ENCODE measurements at regions not wholly inside any gene's neighbourhood (a gene's known extent, or its start where the extent isn't known, plus 50 kb on each side); places are given as distances from the start of the nearest gene placed in this dataset.

- TF ChIP-seq ZNF337 (CRISPR knock-in tag; IDR thresholded peaks at IDR 0.05; ENCODE audit: borderline replicate concordance, low read depth), result no peak
Observed at GRCh38 chr11:81496601-81497000, 1237.1 kb downstream of the FAM181B start (continued).

GRCh38 chr11:81495699-81496292 lies 1237.9 kb downstream of the FAM181B start:
- no peaks in the 10 kb centered on the region for H3K4me1 ChIP-seq (ENCODE audit: insufficient read depth, low read length)
- WGBS (ENCODE audit: low lambda C conversion rate), result 0% methylated on average over 4 of the region's 4 CpGs
- H3K9me3 ChIP-seq (ENCODE audit: low read length), result no peaks in the 10 kb centered on the region
- FAIRE-seq (no peak), ATAC-seq (no peak), DNase-seq (ENCODE audit: low spot score) (no peak)
- no TSS peak for BruUV-seq (replicated peaks)
- ChIA-PET POLR2A (no interaction called here), CTCF (ENCODE audit: low intra/inter-chr PET ratio, low total read pairs) (no interaction called here)
- intact Hi-C loops (cut with micrococcal nuclease; ENCODE audit: unreplicated experiment), result loop anchor here (2.0 kb wide), 1 partner anchor 1787 kb away; no protein-coding TSS in a partner anchor
- no peaks in the 10 kb centered on the region for H4K20me1 ChIP-seq (ENCODE audit: insufficient read depth, low read length)
- H3K4me2 ChIP-seq (ENCODE audit: low read depth, low read length), result no peak overlapping the region
- H3K4me3 ChIP-seq (replicated peaks in 1 of 3; ENCODE audit: insufficient read depth in 1 of 3, low read depth in 2 of 3, low read length in 3 of 3), result no peak overlapping the region
- no peak overlapping the region for H2AFZ ChIP-seq (ENCODE audit: low read length)
- no peaks in the 10 kb centered on the region for H3K79me2 ChIP-seq (ENCODE audit: insufficient read depth, low read length)
- no peaks in the 10 kb centered on the region for H3K36me3 ChIP-seq (replicated peaks in 1 of 2; ENCODE audit: control insufficient read depth in 1 of 2, insufficient read depth in 2 of 2, low read length in 2 of 2)
- TF ChIP-seq ZNF513 (CRISPR knock-in tag; conservative IDR thresholded peaks at IDR 0.05) (no peak), RFX1 (IDR thresholded peaks at IDR 0.05) (no peak), JUNB (CRISPR knock-in tag; IDR thresholded peaks at IDR 0.05; ENCODE audit: borderline replicate concordance) (no peak), ZFP37 (CRISPR knock-in tag; IDR thresholded peaks at IDR 0.05; ENCODE audit: borderline replicate concordance) (no peak)
- no peaks in the 10 kb centered on the region; a peak in 1 of 5 replicates for H3K27me3 ChIP-seq (ENCODE audit: control insufficient read depth in 1 of 2, insufficient read depth in 2 of 2, low read length in 2 of 2)
- in situ Hi-C loops (cut with HindIII; ENCODE audit: extremely low pct_ligation_motif_present, low pct_unique_long_range_greater_than_20kb), result no loop called here
- H3K27ac ChIP-seq (ENCODE audit: extremely low read length, insufficient read depth, low read length), result no peak overlapping the region
- no peak overlapping the region for H3K9ac ChIP-seq (ENCODE audit: insufficient read depth, low read depth, low read length)

- H3K79me2 ChIP-seq (ENCODE audit: insufficient read depth, low read length), result no peaks in the 10 kb centered on the region
- DNase-seq (ENCODE audit: low spot score), result no peak
- H4K20me1 ChIP-seq (ENCODE audit: insufficient read depth, low read length), result no peaks in the 10 kb centered on the region
- no peak overlapping the region for H2AFZ ChIP-seq (ENCODE audit: low read length)
- H3K4me2 ChIP-seq (ENCODE audit: low read depth, low read length), result no peak overlapping the region
- no peaks in the 10 kb centered on the region for H3K9me3 ChIP-seq (ENCODE audit: low read length)
- no peaks in the 10 kb centered on the region for H3K27me3 ChIP-seq (ENCODE audit: control insufficient read depth in 1 of 2, insufficient read depth in 2 of 2, low read length in 2 of 2)
- H3K4me1 ChIP-seq (ENCODE audit: insufficient read depth, low read length), result no peaks in the 10 kb centered on the region
- intact Hi-C loops (cut with micrococcal nuclease; ENCODE audit: unreplicated experiment), result no loop called here
- ChIA-PET CTCF (ENCODE audit: low intra/inter-chr PET ratio, low total read pairs) (no interaction called here), POLR2A (no interaction called here)
- H3K36me3 ChIP-seq (replicated peaks in 1 of 2; ENCODE audit: control insufficient read depth in 1 of 2, insufficient read depth in 2 of 2, low read length in 2 of 2), result no peaks in the 10 kb centered on the region
- BruUV-seq (replicated peaks), result no TSS peak
- FAIRE-seq, result no peak
- H3K27ac ChIP-seq (ENCODE audit: extremely low read length, insufficient read depth, low read length), result no peak overlapping the region
- H3K9ac ChIP-seq (ENCODE audit: insufficient read depth, low read depth, low read length), result no peak overlapping the region
- H3K4me3 ChIP-seq (replicated peaks in 1 of 3; ENCODE audit: insufficient read depth in 1 of 3, low read depth in 2 of 3, low read length in 3 of 3), result no peak overlapping the region
- in situ Hi-C loops (cut with HindIII; ENCODE audit: extremely low pct_ligation_motif_present, low pct_unique_long_range_greater_than_20kb), result no loop called here
- no peak for ATAC-seq
- TF ChIP-seq LBX2 (CRISPR knock-in tag; IDR thresholded peaks at IDR 0.05; ENCODE audit: borderline replicate concordance), result no peak
- TF ChIP-seq PBX3 (CRISPR knock-in tag; IDR thresholded peaks at IDR 0.05; ENCODE audit: borderline replicate concordance), result no peak
- TF ChIP-seq MLLT10 (CRISPR knock-in tag; IDR thresholded peaks at IDR 0.05), result no peak
- TF ChIP-seq MTA3 (CRISPR knock-in tag; IDR thresholded peaks at IDR 0.05), result no peak
- TF ChIP-seq ZNF557 (CRISPR knock-in tag; IDR thresholded peaks at IDR 0.05), result no peak
- no peak for TF ChIP-seq ZNF496 (CRISPR knock-in tag; IDR thresholded peaks at IDR 0.05; ENCODE audit: insufficient replicate concordance)
- TF ChIP-seq ZNF674 (CRISPR knock-in tag; IDR thresholded peaks at IDR 0.05; ENCODE audit: low read depth), result no peak
- TF ChIP-seq HNRNPL (IDR thresholded peaks at IDR 0.05; ENCODE audit: low read depth, low read length), result no peak
- TF ChIP-seq HDAC6 (IDR thresholded peaks at IDR 0.05; ENCODE audit: low read depth, low read length), result no peak
- TF ChIP-seq TCF12 (IDR thresholded peaks at IDR 0.05), result no peak
- TF ChIP-seq TCF12 (CRISPR knock-in tag; IDR thresholded peaks at IDR 0.05), result no peak
- TF ChIP-seq JUNB (CRISPR knock-in tag; IDR thresholded peaks at IDR 0.05; ENCODE audit: borderline replicate concordance), result no peak
Observed at GRCh38 chr11:81494431-81494830, 1239.2 kb downstream of the FAM181B start.
